ENCODE measurements at regions not wholly inside any gene's neighbourhood (a gene's known extent, or its start where the extent isn't known, plus 50 kb on each side); places are given as distances from the start of the nearest gene placed in this dataset.

GRCh38 chr12:124405592-124405991, 110.7 kb downstream of the RFLNA start:
- H3K9ac ChIP-seq (ENCODE audit: control insufficient read depth, insufficient read depth, low read length) = no peak overlapping the region
- POLR2A ChIA-PET = no interaction called here

More at GRCh38 chr12:124405592-124405991, 110.7 kb downstream of the RFLNA start:
- BruUV-seq (replicated peaks) = no TSS peak
- RAD21 ChIA-PET (ENCODE audit: unreplicated experiment) = no interaction called here
- H4K20me1 ChIP-seq (ENCODE audit: control insufficient read depth, insufficient read depth) = no peaks in the 10 kb centered on the region
- intact Hi-C loops (cut with micrococcal nuclease; ENCODE audit: unreplicated experiment) (no loop called here), in situ Hi-C loops (cut with MboI) (no loop called here)
- peaks cover 3 to 28% of the 10 kb centered on the region in 2 experiments; a peak in 3 of 4 replicates for H3K36me3 ChIP-seq (ENCODE audit: control insufficient read depth in 2 of 2, insufficient read depth in 2 of 2, low read length in 1 of 2)
- WGBS (ENCODE audit: insufficient coverage, insufficient replicate concordance, low lambda C conversion rate, missing lambda C conversion rate) = 93% methylated on average over 15 of the region's 15 CpGs
- no peak overlapping the region for H3K27ac ChIP-seq (ENCODE audit: control insufficient read depth, insufficient read depth)
- DNase-seq (ENCODE audit: low read depth, low spot score) (no peak), ATAC-seq (no peak), FAIRE-seq (no peak)
- no peaks in the 10 kb centered on the region for H3K27me3 ChIP-seq (replicated peaks in 1 of 2; ENCODE audit: control insufficient read depth in 2 of 2, insufficient read depth in 2 of 2, low read length in 1 of 2)
- CTCF ChIA-PET = no interaction called here
- H3K9me3 ChIP-seq (replicated peaks; ENCODE audit: control insufficient read depth, insufficient read depth, low read length) = no peaks in the 10 kb centered on the region
- SMC1A ChIA-PET (ENCODE audit: uncharacterized antibody, unreplicated experiment) = no interaction called here
- no peak overlapping the region for H3K4me3 ChIP-seq
- no peak for TF ChIP-seq MTA3 (IDR thresholded peaks at IDR 0.05; ENCODE audit: borderline replicate concordance, low read length)
- no peak for TF ChIP-seq KLF5 (IDR thresholded peaks at IDR 0.05; ENCODE audit: partially characterized antibody)
- TF ChIP-seq POLR2AphosphoS2 (IDR thresholded peaks at IDR 0.05; ENCODE audit: low read depth, low read length) = no peak
- TF ChIP-seq IRF4 (IDR thresholded peaks at IDR 0.05; ENCODE audit: low read depth, low read length) = no peak
- TF ChIP-seq MYC (IDR thresholded peaks at IDR 0.05; ENCODE audit: insufficient read depth, insufficient read length, insufficient replicate concordance, low read length, severe bottlenecking) = no peak
- no peak for TF ChIP-seq ZNF217 (IDR thresholded peaks at IDR 0.05)
- TF ChIP-seq ZBTB11 (CRISPR knock-in tag; IDR thresholded peaks at IDR 0.05) = no peak
- TF ChIP-seq SMAD1 (IDR thresholded peaks at IDR 0.05; ENCODE audit: low read depth, partially characterized antibody) = no peak
- no peak for TF ChIP-seq MTA2 (IDR thresholded peaks at IDR 0.05; ENCODE audit: low read depth)
- no peak overlapping the region for H3K4me2 ChIP-seq (ENCODE audit: control insufficient read depth, insufficient read depth)
- H3K4me1 ChIP-seq (ENCODE audit: control insufficient read depth, insufficient read depth, low read length) = no peaks in the 10 kb centered on the region
- no peak overlapping the region for H2AFZ ChIP-seq (ENCODE audit: control insufficient read depth, low read depth, low read length)
- no peaks in the 10 kb centered on the region for H3K79me2 ChIP-seq (ENCODE audit: control insufficient read depth, insufficient read depth, low read length)

Measured in GM12878 (cell line).